ENCODE measurements at regions not wholly inside any gene's neighbourhood (a gene's known extent, or its start where the extent isn't known, plus 50 kb on each side); places are given as distances from the start of the nearest gene placed in this dataset.

DNA sequence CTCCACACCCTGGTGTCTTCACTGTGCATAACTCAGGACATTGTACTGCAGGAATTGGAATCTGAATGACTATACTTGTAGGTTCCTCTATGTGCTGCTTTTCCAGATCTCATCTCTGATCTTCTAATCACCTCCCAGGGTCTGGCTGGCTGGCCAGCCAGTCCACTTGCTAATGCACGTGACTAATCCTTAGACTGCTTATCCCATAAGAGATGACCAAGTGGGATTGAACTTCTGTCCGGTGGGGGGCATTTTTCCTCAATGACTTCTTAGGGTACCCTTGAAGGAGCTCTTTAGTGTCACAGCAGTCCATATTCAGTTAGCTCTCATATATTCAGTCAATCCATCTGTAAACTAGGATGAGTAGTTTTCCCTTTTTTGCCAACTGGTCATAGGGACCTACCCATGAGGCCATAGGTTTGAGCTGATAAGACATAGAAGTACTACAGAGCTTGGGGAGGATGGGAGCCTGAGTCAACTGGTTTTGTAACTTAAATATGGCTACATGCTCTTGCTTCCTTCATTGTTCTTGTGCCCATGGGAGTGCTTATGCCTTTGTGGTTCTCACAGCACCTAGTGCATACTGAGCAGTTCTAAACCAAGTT lies 71.9 kb upstream of the WDR1 start:
- CTCF ChIA-PET: interaction anchor here (1.6 kb wide), 1 partner anchor 29 kb away, joined by 4 read pairs; no protein-coding TSS in a partner anchor
- H2AFZ ChIP-seq (ENCODE audit: insufficient read depth, low read depth, low read length, poor library complexity, severe bottlenecking): no peak overlapping the region
- H3K4me3 Mint-ChIP-seq: no peak overlapping the region

More for the DNA sequence above, 71.9 kb upstream of the WDR1 start:
- H3K79me2 ChIP-seq (ENCODE audit: control insufficient read depth, insufficient read depth, low read length): no peaks in the 10 kb centered on the region
- no peak overlapping the region for H3K27ac ChIP-seq (ENCODE audit: low read length in 2 of 2)
- peaks cover 0 to 8% (median 0%) of the 10 kb centered on the region in 4 experiments for H3K27me3 ChIP-seq (replicated peaks in 1 of 4; ENCODE audit: control extremely low read depth in 1 of 4, control insufficient read depth in 3 of 4, insufficient read depth in 4 of 4, low read length in 3 of 4)
- ATAC-seq (ENCODE audit: low read depth) (no peak), DNase-seq (no peak)
- H4K20me1 ChIP-seq (ENCODE audit: control insufficient read depth, insufficient read depth, low read length, poor library complexity, severe bottlenecking): no peaks in the 10 kb centered on the region
- intact Hi-C loops (cut with micrococcal nuclease): no loop called here
- no peak overlapping the region for H3K4me2 ChIP-seq (replicated peaks; ENCODE audit: low read depth, low read length, poor library complexity, severe bottlenecking)
- WGBS (ENCODE audit: insufficient coverage): 100% methylated on average over 1 of the region's 2 CpGs
- Mint-ChIP-seq H3K27ac (no peak overlapping the region), H3K4me1 (no peaks in the 10 kb centered on the region), H3K9me3 (ENCODE audit: insufficient read depth) (no peaks in the 10 kb centered on the region), H3K27me3 (peaks cover 31% of the 10 kb centered on the region)
- no peak overlapping the region for H3K4me3 ChIP-seq (ENCODE audit: control extremely low read depth in 1 of 5, extremely low read depth in 1 of 5, insufficient read depth in 1 of 5, low read depth in 2 of 5, low read length in 4 of 5)
- H3K36me3 ChIP-seq (replicated peaks in 1 of 2; ENCODE audit: control extremely low read depth in 1 of 2, control insufficient read depth in 1 of 2, extremely low read depth in 1 of 2, insufficient read depth in 2 of 2, low read length in 1 of 2): no peaks in the 10 kb centered on the region
- POLR2A ChIA-PET: no interaction called here
- no peak overlapping the region for H3K9ac ChIP-seq (ENCODE audit: low read length)
- H3K4me1 ChIP-seq (ENCODE audit: control insufficient read depth in 2 of 2, insufficient read depth in 2 of 2, low read length in 2 of 2): no peaks in the 10 kb centered on the region
- TF ChIP-seq, protein P1, sequence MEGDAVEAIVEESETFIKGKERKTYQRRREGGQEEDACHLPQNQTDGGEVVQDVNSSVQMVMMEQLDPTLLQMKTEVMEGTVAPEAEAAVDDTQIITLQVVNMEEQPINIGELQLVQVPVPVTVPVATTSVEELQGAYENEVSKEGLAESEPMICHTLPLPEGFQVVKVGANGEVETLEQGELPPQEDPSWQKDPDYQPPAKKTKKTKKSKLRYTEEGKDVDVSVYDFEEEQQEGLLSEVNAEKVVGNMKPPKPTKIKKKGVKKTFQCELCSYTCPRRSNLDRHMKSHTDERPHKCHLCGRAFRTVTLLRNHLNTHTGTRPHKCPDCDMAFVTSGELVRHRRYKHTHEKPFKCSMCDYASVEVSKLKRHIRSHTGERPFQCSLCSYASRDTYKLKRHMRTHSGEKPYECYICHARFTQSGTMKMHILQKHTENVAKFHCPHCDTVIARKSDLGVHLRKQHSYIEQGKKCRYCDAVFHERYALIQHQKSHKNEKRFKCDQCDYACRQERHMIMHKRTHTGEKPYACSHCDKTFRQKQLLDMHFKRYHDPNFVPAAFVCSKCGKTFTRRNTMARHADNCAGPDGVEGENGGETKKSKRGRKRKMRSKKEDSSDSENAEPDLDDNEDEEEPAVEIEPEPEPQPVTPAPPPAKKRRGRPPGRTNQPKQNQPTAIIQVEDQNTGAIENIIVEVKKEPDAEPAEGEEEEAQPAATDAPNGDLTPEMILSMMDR (IDR thresholded peaks at IDR 0.05): no peak
- TF ChIP-seq EZH2 (IDR thresholded peaks at IDR 0.05; ENCODE audit: borderline replicate concordance, insufficient read depth, low read depth, low read length, poor library complexity, severe bottlenecking): no peak
- H3K9me3 ChIP-seq (ENCODE audit: control extremely low read depth in 1 of 3, control insufficient read depth in 2 of 3, insufficient read depth in 1 of 3, low read length in 2 of 3): no peaks in the 10 kb centered on the region

Data from B cell (primary cell).